Frontal cortex (tissue), 3 donors: ENCODE measurements at regions not wholly inside any gene's neighbourhood (a gene's known extent, or its start where the extent isn't known, plus 50 kb on each side); places are given as distances from the start of the nearest gene placed in this dataset.

ENCODE experiments used
- DNase-seq, 2 donors: peaks; one replicate each; pipeline ENCODE4 v3.0.0; 2012; ENCODE audit warnings: low spot score in 2 of 2
- FAIRE-seq: peaks from 2 replicates; lab custom pipeline; 2012; peaks lifted over from hg19 to GRCh38; lab: Jason Lieb, UNC
- donor health status: control.
- donor health status: control.
- donor health status: control.

- no peak for FAIRE-seq
- DNase-seq = no peak
Observed at GRCh38 chr1:172751683-172752082, 92.8 kb downstream of the FASLG start.

GRCh38 chr1:172753964-172754363 lies 95.1 kb downstream of the FASLG start:
- FAIRE-seq = no peak
- DNase-seq = no peak

GRCh38 chr1:172754609-172755008 lies 95.7 kb downstream of the FASLG start:
- FAIRE-seq (peak; percentile 78), DNase-seq (no peak)

DNA sequence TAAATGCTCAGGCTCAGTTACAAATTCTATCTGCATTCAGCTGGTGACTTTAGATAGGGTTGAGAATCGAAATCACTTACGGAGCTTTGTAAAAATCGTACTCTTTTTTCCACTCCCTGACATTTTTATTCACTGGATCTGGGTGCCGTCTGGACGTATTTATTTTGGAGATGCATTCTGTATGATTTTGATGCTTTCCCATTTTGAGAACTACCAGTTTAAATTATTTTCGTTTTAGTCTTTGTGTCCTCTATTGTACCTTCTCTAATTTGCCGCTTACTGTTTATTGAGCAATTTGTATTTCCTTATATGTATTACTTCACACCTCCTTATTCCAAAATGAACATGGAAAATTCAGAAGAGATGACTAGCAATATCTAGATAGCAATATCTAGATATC lies 96.2 kb downstream of the FASLG start:
- no peak for DNase-seq
- no peak for FAIRE-seq

DNA sequence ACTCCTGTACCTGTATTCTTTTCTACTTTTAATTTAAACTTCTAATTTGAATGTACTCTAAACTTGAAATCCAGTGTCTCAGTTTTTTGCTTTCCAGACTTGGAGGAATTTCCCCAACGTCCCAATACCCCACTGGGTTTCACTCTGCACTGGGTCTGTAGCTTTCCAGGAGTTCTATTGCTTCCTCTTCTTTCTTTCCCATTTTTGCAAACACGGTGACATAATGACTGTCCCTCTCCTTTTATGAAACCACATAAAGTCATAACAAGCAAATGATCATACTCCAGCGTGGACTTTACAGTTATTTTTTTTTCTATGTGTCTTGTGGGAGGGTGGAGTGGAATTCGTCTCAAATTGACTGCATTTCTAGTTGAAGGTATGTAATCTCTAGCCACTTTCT lies 97.1 kb downstream of the FASLG start:
- FAIRE-seq = no peak
- DNase-seq = no peak

- DNase-seq (no peak), FAIRE-seq (no peak)
Observed at GRCh38 chr1:172758259-172758658, 99.4 kb downstream of the FASLG start.

DNA sequence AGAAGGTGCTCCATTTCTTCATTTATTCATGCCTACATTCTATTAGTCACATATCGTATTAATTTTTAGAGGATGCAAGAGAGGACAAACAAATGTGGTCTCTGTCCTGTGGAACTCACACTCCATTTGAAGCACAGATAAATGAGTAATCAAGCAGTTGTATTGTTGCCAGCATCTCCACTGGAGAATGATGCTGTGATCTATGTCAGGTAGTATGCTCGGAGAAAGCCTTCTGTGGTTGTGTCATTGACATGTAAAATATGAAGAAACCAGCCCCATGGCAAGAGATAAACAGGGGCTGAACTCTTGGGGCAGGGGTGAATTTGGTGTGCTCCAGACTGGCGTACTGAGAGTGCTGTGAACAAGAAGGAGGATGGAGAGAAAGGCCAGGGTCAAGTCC lies 101.2 kb downstream of the FASLG start:
- FAIRE-seq = no peak
- DNase-seq = no peak

DNA sequence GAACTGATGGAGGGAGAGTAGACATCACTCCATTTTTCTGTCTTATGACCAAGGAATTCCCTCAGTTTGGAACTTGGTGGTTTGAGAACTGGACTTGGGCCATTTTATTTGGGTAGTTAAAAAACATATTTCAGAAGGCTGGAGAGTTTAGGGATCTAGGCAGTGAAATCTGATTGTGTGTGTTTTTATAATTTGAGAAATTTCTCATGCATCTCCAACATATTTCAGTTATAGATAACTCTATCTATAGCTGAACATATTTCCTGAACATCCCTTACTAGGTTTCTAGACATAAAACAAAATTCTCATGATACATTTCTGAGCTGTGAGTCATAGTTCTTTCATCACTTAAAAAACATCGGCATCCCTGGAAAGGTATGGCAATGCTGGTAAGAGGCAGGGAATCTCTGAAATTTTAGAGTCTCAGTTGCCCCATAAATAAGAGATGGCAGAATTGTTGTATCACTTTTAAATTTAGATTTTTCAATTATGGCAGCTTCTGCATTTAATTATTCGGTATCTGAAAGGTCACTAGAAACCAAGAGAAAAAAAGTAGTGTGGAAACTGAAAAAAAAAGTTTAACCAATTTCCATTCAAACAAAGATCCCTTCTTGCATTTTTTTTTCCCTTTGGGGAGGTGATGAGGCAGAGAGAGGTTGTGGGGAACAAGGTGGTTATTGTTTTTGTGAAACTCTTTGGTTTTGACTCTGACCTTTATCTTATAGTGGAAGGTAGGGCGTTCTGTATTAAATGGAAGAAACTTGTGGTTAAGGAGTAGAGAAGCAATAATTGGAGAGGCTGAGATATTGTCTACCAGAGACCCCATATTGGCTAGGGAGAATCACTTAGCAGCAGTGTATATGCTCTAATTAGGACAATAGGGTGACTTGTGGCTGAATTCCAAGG lies 102.9 kb downstream of the FASLG start:
- FAIRE-seq (no peak), DNase-seq (no peak)

DNA sequence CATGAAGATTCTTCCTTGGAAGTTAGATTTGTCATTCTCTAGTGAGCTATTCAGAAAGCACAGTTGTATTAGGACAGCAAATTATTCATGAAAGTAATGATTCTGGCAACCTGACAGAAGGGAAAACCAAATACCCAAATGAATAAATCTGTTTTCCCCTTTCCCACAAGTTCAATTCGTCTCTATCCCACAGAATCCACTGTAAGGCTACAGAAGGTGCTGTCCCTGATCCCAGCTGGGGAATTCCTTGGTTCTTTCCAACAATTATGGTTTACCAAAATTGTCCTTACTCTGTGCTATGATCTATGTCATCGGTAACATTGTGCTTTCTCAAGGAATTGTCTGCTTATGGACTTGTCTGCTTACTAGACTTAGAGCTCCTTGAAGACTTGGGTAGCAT lies 104.2 kb downstream of the FASLG start:
- no peak for FAIRE-seq

DNA sequence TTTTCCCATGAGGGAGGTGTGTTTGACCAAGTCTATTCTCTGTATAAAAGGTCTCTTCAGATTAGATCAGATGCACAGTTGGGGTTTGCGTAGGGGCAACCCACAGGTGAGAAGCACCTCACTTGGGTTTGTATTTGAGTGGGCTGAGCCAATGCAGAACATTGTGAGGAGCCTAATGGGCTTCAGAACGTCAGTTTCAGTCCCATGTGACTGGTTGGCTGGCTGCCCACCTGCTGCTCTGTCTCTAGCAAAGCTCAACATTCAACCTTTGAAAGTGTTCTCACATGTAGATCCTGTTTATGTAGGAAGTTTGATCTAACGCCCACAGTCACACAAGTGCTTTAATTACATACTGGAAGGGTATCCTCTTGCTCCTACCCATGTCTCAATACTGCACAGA lies 105.5 kb downstream of the FASLG start:
- no peak for FAIRE-seq
- no peak for DNase-seq

More for the DNA sequence above, 104.2 kb downstream of the FASLG start:
- no peak for DNase-seq

- FAIRE-seq (no peak), DNase-seq (no peak)
Observed at GRCh38 chr1:172766462-172766861, 107.6 kb downstream of the FASLG start.

- DNase-seq (no peak), FAIRE-seq (no peak)
Observed at GRCh38 chr1:172770071-172770470, 111.2 kb downstream of the FASLG start.

DNA sequence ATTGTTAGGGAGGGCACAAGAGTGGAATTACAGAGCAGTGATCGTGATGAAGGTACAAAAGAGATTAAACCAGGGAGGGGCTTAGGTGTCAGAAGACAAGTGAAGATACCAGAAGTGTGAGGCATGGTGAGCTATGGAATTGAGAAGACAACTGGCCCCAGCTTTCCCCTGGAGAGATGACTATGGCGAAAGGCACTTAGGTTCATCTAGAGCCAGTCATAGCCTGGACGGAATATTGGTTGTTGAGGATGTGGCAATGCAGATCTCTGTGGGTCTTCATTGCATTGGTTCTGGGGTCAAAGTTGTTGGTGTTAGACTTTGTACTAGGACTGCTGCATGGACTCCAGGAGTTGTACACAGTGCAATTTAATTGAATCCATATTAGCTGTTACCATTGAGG lies 115.7 kb downstream of the FASLG start:
- DNase-seq (no peak), FAIRE-seq (no peak)

- FAIRE-seq = no peak
- DNase-seq = no peak
Observed at GRCh38 chr1:172775606-172776005, 116.7 kb downstream of the FASLG start.

- no peak for DNase-seq
- no peak for FAIRE-seq
Observed at GRCh38 chr1:172776071-172776470, 117.2 kb downstream of the FASLG start.

DNA sequence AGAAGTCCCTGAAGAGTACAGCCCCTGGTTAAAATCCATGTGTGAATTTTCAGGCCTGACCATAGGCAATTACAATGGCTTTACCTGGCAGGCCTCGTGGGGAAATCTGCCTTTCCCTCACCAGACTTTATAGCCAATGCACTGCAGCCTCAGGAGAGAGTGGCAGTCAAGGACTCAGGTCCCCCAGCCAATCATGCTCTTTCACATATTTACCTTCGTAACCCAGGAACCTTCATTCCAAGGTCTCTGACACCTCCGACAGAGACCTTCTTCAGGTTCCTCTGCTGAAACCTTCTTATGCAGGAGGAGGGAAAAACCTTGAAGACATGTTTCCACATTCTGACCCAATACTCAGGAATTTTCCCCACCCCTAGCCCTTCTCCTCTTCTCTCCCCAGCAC lies 118.9 kb downstream of the FASLG start:
- DNase-seq (no peak), FAIRE-seq (no peak)

- DNase-seq (no peak), FAIRE-seq (no peak)
Observed at GRCh38 chr1:172778456-172779455, 119.9 kb downstream of the FASLG start.

- DNase-seq = no peak
- no peak for FAIRE-seq
Observed at GRCh38 chr1:172779491-172779890, 120.6 kb downstream of the FASLG start.

DNA sequence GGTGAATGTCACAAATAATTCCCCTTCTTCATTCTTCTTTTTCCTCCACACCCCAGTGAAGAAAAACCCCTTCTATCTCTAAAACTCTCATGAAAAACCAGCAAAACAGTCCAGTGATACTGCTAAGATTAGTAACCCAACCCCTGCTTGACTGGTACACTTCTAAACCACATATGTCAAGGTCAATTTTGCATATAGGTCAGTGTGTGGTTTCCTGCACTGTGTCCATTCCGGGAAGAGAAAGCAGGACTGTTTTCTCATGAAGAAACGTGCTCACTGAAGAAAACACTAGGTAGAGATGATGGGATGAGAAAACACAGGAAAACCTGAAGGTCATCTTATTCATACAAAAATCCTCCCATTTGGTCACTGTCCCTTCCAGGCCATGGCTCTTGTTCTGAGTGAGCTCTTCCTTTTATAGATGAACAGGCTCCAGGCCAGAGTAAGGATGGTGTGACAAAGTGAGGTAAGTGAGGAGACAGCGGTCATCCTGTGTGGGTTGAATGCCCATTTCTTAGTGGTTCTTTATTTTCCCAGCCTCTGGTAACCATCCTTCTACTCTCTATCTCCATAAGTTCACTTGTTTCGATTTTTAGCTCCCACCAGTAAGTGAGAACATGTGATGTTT lies 122.7 kb downstream of the FASLG start:
- DNase-seq (no peak), FAIRE-seq (no peak)

GRCh38 chr1:172789840-172790239 lies 130.9 kb downstream of the FASLG start:
- FAIRE-seq (no peak), DNase-seq (no peak)
